Natural killer cell (primary cell): ENCODE measurements at regions not wholly inside any gene's neighbourhood (a gene's known extent, or its start where the extent isn't known, plus 50 kb on each side); places are given as distances from the start of the nearest gene placed in this dataset.

Source experiments
- ATAC-seq, 3 donors: fragments of 150-1000 bp in 2 of 3; fragments of 200-7000 bp in 1 of 3; cut with Tn5 transposase; 1 replicate in 1 of 3; 2 replicates in 2 of 3; pipeline ENCODE4 v1.10.0; 2021; ENCODE audit warnings: mild to moderate bottlenecking in 2 of 3, moderate library complexity in 2 of 3
- DNase-seq, 2 donors: peaks; one replicate each; pipeline versions ENCODE4 v3.0.0 to v3.0.0-alpha.2; 2013 to 2021; ENCODE audit warnings: mixed read lengths in 1 of 2
- H3K27ac ChIP-seq: one replicate; pipeline ENCODE4 v1.5.1; 2013; ENCODE audit warnings: mild to moderate bottlenecking, low read length
- H3K27me3 ChIP-seq: one replicate; pipeline ENCODE4 v1.6.1; 2013; ENCODE audit warnings: low read length; ENCODE audit not compliant: control insufficient read depth, insufficient read depth
- H3K36me3 ChIP-seq: one replicate; pipeline ENCODE4 v1.6.1; 2013; ENCODE audit warnings: low read length; ENCODE audit not compliant: control insufficient read depth, insufficient read depth
- H3K4me1 ChIP-seq: one replicate; pipeline ENCODE4 v1.6.1; 2013; ENCODE audit warnings: low read length; ENCODE audit not compliant: control insufficient read depth, insufficient read depth
- H3K4me3 ChIP-seq: one replicate; pipeline ENCODE4 v1.5.1; 2013; ENCODE audit warnings: low read length
- H3K9me3 ChIP-seq: one replicate; pipeline ENCODE4 v1.6.1; 2013; ENCODE audit warnings: low read length; ENCODE audit not compliant: control insufficient read depth, insufficient read depth
- H3K27ac Mint-ChIP-seq, 2 donors: one replicate each; pipeline ENCODE4 v1.8.0; 2022; ENCODE audit warnings: mild to moderate bottlenecking in 2 of 2, mixed read lengths in 2 of 2, moderate library complexity in 1 of 2
- H3K27me3 Mint-ChIP-seq, 2 donors: one replicate each; pipeline ENCODE4 v1.8.0; 2022; ENCODE audit warnings: low read depth in 2 of 2, mixed read lengths in 2 of 2
- H3K36me3 Mint-ChIP-seq: one replicate; pipeline ENCODE4 v1.8.0; 2022; ENCODE audit warnings: mixed read lengths
- H3K4me1 Mint-ChIP-seq, 2 donors: one replicate each; pipeline ENCODE4 v1.8.0; 2022; ENCODE audit warnings: mixed read lengths in 2 of 2
- H3K4me3 Mint-ChIP-seq: one replicate; pipeline ENCODE4 v1.8.0; 2022; ENCODE audit warnings: mild to moderate bottlenecking, moderate library complexity, mixed read lengths
- H3K9me3 Mint-ChIP-seq, 2 donors: one replicate each; pipeline ENCODE4 v1.8.0; 2022; ENCODE audit warnings: mixed read lengths in 2 of 2
- WGBS: methylation state at CpG from one replicate; pipeline ENCODE4 v1.1.7; 2013; ENCODE audit warnings: missing lambda C conversion rate; ENCODE audit not compliant: insufficient coverage; 5-methylcytosine and 5-hydroxymethylcytosine counted together
- intact Hi-C: fragments of 100-400 bp; cut with micrococcal nuclease; formaldehyde crosslinking; loops from one replicate; pipeline ENCODE4 v1.14.2; 2022
- TF ChIP-seq, protein P1 (sequence below): fragments of 200-600 bp; IDR thresholded peaks from one replicate; pipeline ENCODE4 v1.8.0; 2022; ENCODE audit warnings: antibody characterized with exemption

DNA sequence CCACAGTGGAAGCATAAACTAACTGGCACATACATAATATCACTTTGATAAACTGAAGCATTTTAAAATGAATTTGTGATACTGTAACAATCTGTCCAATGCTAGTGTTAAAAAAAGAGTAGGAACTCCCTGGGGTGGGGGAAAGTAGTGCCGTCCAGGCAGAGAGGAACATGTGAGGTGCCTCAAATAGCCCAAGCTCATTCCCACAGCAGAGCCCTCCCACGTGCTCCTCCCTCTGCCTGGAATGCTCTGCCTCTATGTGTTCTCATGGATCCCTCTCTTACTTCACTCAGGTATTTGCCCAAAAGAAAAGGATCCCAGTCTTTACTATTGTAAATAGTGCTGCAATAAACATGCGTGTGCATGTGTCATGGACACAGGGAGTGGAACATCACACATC is 188.1 kb downstream of the NHLRC3 start:
- TF ChIP-seq, protein P1, sequence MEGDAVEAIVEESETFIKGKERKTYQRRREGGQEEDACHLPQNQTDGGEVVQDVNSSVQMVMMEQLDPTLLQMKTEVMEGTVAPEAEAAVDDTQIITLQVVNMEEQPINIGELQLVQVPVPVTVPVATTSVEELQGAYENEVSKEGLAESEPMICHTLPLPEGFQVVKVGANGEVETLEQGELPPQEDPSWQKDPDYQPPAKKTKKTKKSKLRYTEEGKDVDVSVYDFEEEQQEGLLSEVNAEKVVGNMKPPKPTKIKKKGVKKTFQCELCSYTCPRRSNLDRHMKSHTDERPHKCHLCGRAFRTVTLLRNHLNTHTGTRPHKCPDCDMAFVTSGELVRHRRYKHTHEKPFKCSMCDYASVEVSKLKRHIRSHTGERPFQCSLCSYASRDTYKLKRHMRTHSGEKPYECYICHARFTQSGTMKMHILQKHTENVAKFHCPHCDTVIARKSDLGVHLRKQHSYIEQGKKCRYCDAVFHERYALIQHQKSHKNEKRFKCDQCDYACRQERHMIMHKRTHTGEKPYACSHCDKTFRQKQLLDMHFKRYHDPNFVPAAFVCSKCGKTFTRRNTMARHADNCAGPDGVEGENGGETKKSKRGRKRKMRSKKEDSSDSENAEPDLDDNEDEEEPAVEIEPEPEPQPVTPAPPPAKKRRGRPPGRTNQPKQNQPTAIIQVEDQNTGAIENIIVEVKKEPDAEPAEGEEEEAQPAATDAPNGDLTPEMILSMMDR, result no peak
- no peak overlapping the region for H3K27ac Mint-ChIP-seq
- H3K9me3 Mint-ChIP-seq, result peaks cover 0 to 5% of the 10 kb centered on the region in 2 donors
- WGBS, result 69% methylated on average over 3 of the region's 3 CpGs
- H3K4me3 ChIP-seq, result no peak overlapping the region
- no peak overlapping the region for H3K27ac ChIP-seq
- no peaks in the 10 kb centered on the region for H3K9me3 ChIP-seq
- H3K4me1 ChIP-seq, result no peaks in the 10 kb centered on the region
- no peaks in the 10 kb centered on the region for H3K4me1 Mint-ChIP-seq
- H3K27me3 ChIP-seq, result no peaks in the 10 kb centered on the region
- no peaks in the 10 kb centered on the region for H3K36me3 Mint-ChIP-seq
- H3K36me3 ChIP-seq, result no peaks in the 10 kb centered on the region
- DNase-seq (no peak), ATAC-seq (no peak)
- intact Hi-C loops, result no loop called here
- H3K4me3 Mint-ChIP-seq, result no peak overlapping the region
- H3K27me3 Mint-ChIP-seq, result no peaks in the 10 kb centered on the region

DNA sequence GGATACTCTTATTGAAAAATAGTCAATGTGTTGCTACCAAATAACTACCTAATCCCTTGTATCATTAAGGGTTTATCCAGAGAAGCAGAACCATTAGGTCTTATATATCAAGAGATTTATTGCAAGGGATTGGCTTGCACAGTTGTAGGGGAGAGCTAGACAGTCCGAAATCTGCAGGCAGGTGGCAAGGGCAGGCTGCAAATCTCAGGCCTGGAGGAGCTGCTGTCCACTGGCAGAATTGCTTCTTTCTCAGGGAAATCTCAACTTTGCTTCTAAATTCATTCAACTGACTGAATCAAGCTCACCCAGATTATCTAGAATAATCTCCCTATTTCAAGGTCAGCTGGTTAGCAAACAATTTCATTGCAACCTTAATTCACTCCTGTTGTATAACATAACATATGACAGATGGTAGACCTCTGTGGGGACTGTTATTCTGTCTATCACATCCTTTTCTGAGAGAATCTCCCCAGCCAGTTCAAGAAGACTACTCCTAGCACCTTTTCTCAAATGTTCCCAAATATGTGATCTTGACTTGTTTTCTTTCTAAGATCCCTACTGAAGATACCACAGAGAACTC is 194.2 kb downstream of the NHLRC3 start:
- Histone ChIP-seq H3K9me3 (no peaks in the 10 kb centered on the region), H3K36me3 (no peaks in the 10 kb centered on the region), H3K4me1 (no peaks in the 10 kb centered on the region), H3K27me3 (no peaks in the 10 kb centered on the region), H3K4me3 (no peak overlapping the region), H3K27ac (no peak overlapping the region)
- intact Hi-C loops, result no loop called here
- DNase-seq (no peak), ATAC-seq (no peak)
- Mint-ChIP-seq H3K36me3 (no peaks in the 10 kb centered on the region), H3K27me3 (no peaks in the 10 kb centered on the region), H3K4me1 (no peaks in the 10 kb centered on the region), H3K4me3 (no peak overlapping the region), H3K27ac (no peak overlapping the region), H3K9me3 (peaks cover 0 to 2% of the 10 kb centered on the region in 2 donors)
- 67% methylated on average over 1 of the region's 1 CpG for WGBS
- TF ChIP-seq, protein P1, result no peak

DNA sequence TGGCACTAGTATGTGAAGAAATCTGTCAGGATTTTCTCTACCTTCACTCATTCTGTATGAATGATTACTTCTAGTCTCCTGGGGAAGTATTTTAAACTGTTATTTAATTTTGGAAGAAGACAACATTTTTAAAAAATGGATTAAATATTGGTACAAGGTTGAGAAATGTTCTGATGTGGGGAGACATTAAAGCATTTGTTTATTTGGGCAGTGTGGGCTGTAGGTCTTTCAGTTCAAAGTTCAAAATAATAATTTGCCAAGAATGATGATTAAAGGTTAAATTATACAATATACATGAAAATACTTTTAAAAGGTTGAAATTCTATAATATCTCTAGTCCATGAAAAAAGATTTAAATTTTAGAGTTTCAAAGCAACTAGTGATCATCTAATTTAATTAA is 194.7 kb downstream of the NHLRC3 start:
- Mint-ChIP-seq H3K4me1 (no peaks in the 10 kb centered on the region), H3K27ac (no peak overlapping the region), H3K9me3 (peaks cover 1 to 4% of the 10 kb centered on the region in 2 donors), H3K27me3 (no peaks in the 10 kb centered on the region), H3K36me3 (no peaks in the 10 kb centered on the region), H3K4me3 (no peak overlapping the region)
- Histone ChIP-seq H3K36me3 (no peaks in the 10 kb centered on the region), H3K27me3 (no peaks in the 10 kb centered on the region), H3K27ac (no peak overlapping the region), H3K4me1 (no peaks in the 10 kb centered on the region), H3K4me3 (no peak overlapping the region), H3K9me3 (no peaks in the 10 kb centered on the region)
- intact Hi-C loops, result no loop called here
- TF ChIP-seq, protein P1, result no peak
- no peak for DNase-seq
- ATAC-seq, result no peak

DNA sequence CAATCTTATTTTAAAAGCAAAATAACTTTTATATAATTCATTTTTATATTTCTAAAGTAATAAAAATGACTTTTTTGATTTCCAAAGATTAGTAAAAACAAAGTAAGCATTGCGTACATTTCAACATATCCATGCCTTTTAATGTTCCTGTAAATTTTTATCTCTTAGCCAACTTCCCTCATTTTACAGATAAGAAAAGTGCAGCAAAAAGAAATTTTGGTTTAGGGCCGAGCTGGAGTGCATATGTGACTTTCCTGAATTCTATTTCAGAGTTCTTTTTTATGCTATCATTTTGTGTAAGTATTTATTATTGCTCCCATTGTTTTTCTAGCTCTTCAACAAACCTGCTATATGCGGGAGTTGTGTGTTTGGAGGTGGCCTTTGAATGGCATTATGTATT is 195.3 kb downstream of the NHLRC3 start:
- Histone ChIP-seq H3K9me3 (no peaks in the 10 kb centered on the region), H3K27ac (no peak overlapping the region), H3K36me3 (no peaks in the 10 kb centered on the region), H3K27me3 (no peaks in the 10 kb centered on the region), H3K4me1 (no peaks in the 10 kb centered on the region), H3K4me3 (no peak overlapping the region)
- no peaks in the 10 kb centered on the region for H3K4me1 Mint-ChIP-seq
- H3K27me3 Mint-ChIP-seq, result no peaks in the 10 kb centered on the region
- no peak overlapping the region for H3K27ac Mint-ChIP-seq
- no CpG with 5 or more reads among the region's 3 CpGs for WGBS
- H3K36me3 Mint-ChIP-seq, result no peaks in the 10 kb centered on the region
- no peak overlapping the region for H3K4me3 Mint-ChIP-seq
- TF ChIP-seq, protein P1, result no peak
- no peak for DNase-seq
- peaks cover 3 to 4% of the 10 kb centered on the region in 2 donors for H3K9me3 Mint-ChIP-seq
- intact Hi-C loops, result no loop called here
- ATAC-seq, result no peak
